HEK293 (cell line): ENCODE measurements at regions not wholly inside any gene's neighbourhood (a gene's known extent, or its start where the extent isn't known, plus 50 kb on each side); places are given as distances from the start of the nearest gene placed in this dataset.

Experiments
- CTCF ChIP-seq: fragments of 450-650 bp; formaldehyde crosslinking; IDR thresholded peaks from 2 replicates; pipeline ENCODE4 v1.5.1; 2016; ENCODE audit warnings: missing biosample characterization, missing genetic modification characterization
- GLI2 ChIP-seq: fragments of 450-650 bp; formaldehyde crosslinking; IDR thresholded peaks from 2 replicates; pipeline ENCODE4; 2017; ENCODE audit warnings: missing biosample characterization, missing genetic modification characterization, low read depth, borderline replicate concordance
- GLIS1 ChIP-seq: fragments of 450-650 bp; formaldehyde crosslinking; IDR thresholded peaks from 2 replicates; pipeline ENCODE4 v1.5.1; 2016; ENCODE audit warnings: missing biosample characterization, missing genetic modification characterization
- IKZF3 ChIP-seq: fragments of 450-650 bp; IDR thresholded peaks from 2 replicates; pipeline ENCODE4 v1.5.0; 2018; ENCODE audit warnings: missing biosample characterization, mild to moderate bottlenecking, missing genetic modification characterization, moderate library complexity
- KLF1 ChIP-seq: fragments of 450-650 bp; formaldehyde crosslinking; IDR thresholded peaks from 2 replicates; pipeline ENCODE4 v1.5.1; 2016; ENCODE audit warnings: missing biosample characterization, missing genetic modification characterization
- OVOL3 ChIP-seq: fragments of 450-650 bp; formaldehyde crosslinking; IDR thresholded peaks from 2 replicates; pipeline ENCODE4 v1.5.1; 2016; ENCODE audit warnings: missing biosample characterization, missing genetic modification characterization
- PRDM1 ChIP-seq: fragments of 450-650 bp; formaldehyde crosslinking; IDR thresholded peaks from 2 replicates; pipeline ENCODE4; 2016; ENCODE audit warnings: missing biosample characterization, missing genetic modification characterization
- PRDM2 ChIP-seq: fragments of 450-650 bp; formaldehyde crosslinking; IDR thresholded peaks from 2 replicates; pipeline ENCODE4 v1.5.1; 2016; ENCODE audit warnings: missing biosample characterization, missing genetic modification characterization, borderline replicate concordance
- SP3 ChIP-seq: fragments of 450-650 bp; formaldehyde crosslinking; IDR thresholded peaks from 2 replicates; pipeline ENCODE4 v1.5.1; 2016; ENCODE audit warnings: missing biosample characterization, missing genetic modification characterization
- TRIM28 ChIP-seq: IDR thresholded peaks from 2 replicates; pipeline ENCODE4 v1.6.1; 2011; ENCODE audit warnings: low read length, control low read depth, borderline replicate concordance
- WT1 ChIP-seq: fragments of 450-650 bp; formaldehyde crosslinking; IDR thresholded peaks from 2 replicates; pipeline ENCODE4 v1.5.1; 2016; ENCODE audit warnings: missing biosample characterization, missing genetic modification characterization
- ZBTB21 ChIP-seq: fragments of 450-650 bp; formaldehyde crosslinking; IDR thresholded peaks from 2 replicates; pipeline ENCODE4 v1.5.1; 2017; ENCODE audit warnings: missing biosample characterization, missing genetic modification characterization
- ZNF10 ChIP-seq: fragments of 450-650 bp; formaldehyde crosslinking; IDR thresholded peaks from 2 replicates; pipeline ENCODE4 v1.5.1; 2017; ENCODE audit warnings: missing biosample characterization, missing genetic modification characterization
- ZNF140 ChIP-seq: fragments of 450-650 bp; formaldehyde crosslinking; IDR thresholded peaks from 2 replicates; pipeline ENCODE4 v1.5.1; 2016; ENCODE audit warnings: missing biosample characterization, missing genetic modification characterization
- ZNF24 ChIP-seq: fragments of 450-650 bp; formaldehyde crosslinking; IDR thresholded peaks from 2 replicates; pipeline ENCODE4 v1.5.1; 2016; ENCODE audit warnings: missing biosample characterization, missing genetic modification characterization
- ZNF311 ChIP-seq: fragments of 450-650 bp; formaldehyde crosslinking; IDR thresholded peaks from 2 replicates; pipeline ENCODE4 v1.5.1; 2017; ENCODE audit warnings: missing biosample characterization, missing genetic modification characterization, borderline replicate concordance
- ZNF398 ChIP-seq: fragments of 450-650 bp; formaldehyde crosslinking; IDR thresholded peaks from 2 replicates; pipeline ENCODE4 v1.5.1; 2017; ENCODE audit warnings: missing biosample characterization, missing genetic modification characterization
- ZNF404 ChIP-seq: fragments of 450-650 bp; formaldehyde crosslinking; IDR thresholded peaks from 2 replicates; pipeline ENCODE4 v1.5.1; 2017; ENCODE audit warnings: missing biosample characterization, missing genetic modification characterization
- ZNF596 ChIP-seq: fragments of 450-650 bp; IDR thresholded peaks from 2 replicates; pipeline ENCODE4 v1.5.0; 2018; ENCODE audit warnings: missing biosample characterization, mild to moderate bottlenecking, missing genetic modification characterization, moderate library complexity
- ZNF837 ChIP-seq: fragments of 450-650 bp; formaldehyde crosslinking; IDR thresholded peaks from 2 replicates; pipeline ENCODE4 v1.5.1; 2016; ENCODE audit warnings: missing biosample characterization, missing genetic modification characterization
- ZNF843 ChIP-seq: fragments of 450-650 bp; formaldehyde crosslinking; IDR thresholded peaks from 2 replicates; pipeline ENCODE4 v1.5.1; 2016; ENCODE audit warnings: missing biosample characterization, missing genetic modification characterization
- ZSCAN23 ChIP-seq: fragments of 450-650 bp; formaldehyde crosslinking; IDR thresholded peaks from 2 replicates; pipeline ENCODE4 v1.5.1; 2016; ENCODE audit warnings: missing biosample characterization, missing genetic modification characterization
- TF ChIP-seq, protein P1 (sequence below): fragments of 450-650 bp; formaldehyde crosslinking; IDR thresholded peaks from 2 replicates; pipeline ENCODE4 v1.5.1; 2017; ENCODE audit warnings: missing biosample characterization, missing genetic modification characterization
- TF ChIP-seq, protein P2 (sequence below): fragments of 450-650 bp; formaldehyde crosslinking; IDR thresholded peaks from 2 replicates; pipeline ENCODE4 v1.5.1; 2016; ENCODE audit warnings: missing biosample characterization, missing genetic modification characterization
- TF ChIP-seq, protein P3 (sequence below): fragments of 450-650 bp; formaldehyde crosslinking; IDR thresholded peaks from 2 replicates; pipeline ENCODE4 v1.5.1; 2016; ENCODE audit warnings: missing biosample characterization, missing genetic modification characterization, borderline replicate concordance

DNA sequence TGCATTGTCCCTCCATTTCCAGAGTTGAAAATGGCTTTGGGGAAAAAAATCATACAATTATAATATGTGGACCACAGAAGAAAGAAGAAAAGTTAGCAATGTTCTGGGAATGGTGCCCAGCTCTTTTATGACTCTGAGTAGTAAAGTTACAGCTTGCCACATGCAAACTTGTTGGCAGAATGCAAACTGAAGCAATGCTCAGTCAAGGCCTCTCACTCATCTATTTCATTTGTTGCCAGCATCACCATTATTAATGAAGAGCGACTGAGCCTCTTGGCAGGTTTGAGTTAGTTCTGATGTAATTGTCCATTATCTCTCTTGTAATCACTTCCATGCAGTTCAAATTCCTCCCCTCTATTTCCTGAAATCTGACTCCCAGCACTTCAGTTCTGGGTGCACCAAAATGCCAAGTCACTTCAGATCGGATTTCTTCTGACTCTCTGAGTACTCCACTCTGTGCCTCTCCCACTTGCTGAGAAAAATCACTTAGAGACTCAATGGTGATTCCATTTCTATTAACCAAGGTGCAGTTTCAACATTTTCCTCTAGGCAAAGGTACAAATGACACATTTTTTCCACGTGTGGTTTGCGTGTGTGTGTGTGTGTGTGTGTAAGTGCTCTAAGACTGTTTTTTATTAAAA lies 154.4 kb upstream of the STMND1 start (continued):
- TF ChIP-seq WT1 (tag by site-specific recombination): peak; percentile 96
- peak; percentile 94 for TF ChIP-seq ZNF843 (tag by site-specific recombination)
- TF ChIP-seq GLI2 (tag by site-specific recombination): no peak
- TF ChIP-seq, protein P1, sequence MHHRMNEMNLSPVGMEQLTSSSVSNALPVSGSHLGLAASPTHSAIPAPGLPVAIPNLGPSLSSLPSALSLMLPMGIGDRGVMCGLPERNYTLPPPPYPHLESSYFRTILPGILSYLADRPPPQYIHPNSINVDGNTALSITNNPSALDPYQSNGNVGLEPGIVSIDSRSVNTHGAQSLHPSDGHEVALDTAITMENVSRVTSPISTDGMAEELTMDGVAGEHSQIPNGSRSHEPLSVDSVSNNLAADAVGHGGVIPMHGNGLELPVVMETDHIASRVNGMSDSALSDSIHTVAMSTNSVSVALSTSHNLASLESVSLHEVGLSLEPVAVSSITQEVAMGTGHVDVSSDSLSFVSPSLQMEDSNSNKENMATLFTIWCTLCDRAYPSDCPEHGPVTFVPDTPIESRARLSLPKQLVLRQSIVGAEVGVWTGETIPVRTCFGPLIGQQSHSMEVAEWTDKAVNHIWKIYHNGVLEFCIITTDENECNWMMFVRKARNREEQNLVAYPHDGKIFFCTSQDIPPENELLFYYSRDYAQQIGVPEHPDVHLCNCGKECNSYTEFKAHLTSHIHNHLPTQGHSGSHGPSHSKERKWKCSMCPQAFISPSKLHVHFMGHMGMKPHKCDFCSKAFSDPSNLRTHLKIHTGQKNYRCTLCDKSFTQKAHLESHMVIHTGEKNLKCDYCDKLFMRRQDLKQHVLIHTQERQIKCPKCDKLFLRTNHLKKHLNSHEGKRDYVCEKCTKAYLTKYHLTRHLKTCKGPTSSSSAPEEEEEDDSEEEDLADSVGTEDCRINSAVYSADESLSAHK: peak; percentile 78
- no peak for TF ChIP-seq CTCF (tag by site-specific recombination)
- TF ChIP-seq OVOL3 (tag by site-specific recombination): no peak; the same call in 1 of the 2 replicates
- TF ChIP-seq SP3 (tag by site-specific recombination): 0 out of 2 replicates have a peak, but pooled peaks have one; percentile 44
- TF ChIP-seq ZSCAN23: peak; percentile 82; the same call in 1 of the 2 replicates
- peak; percentile 51; the same call in 1 of the 2 replicates for TF ChIP-seq ZNF10 (tag by site-specific recombination)
- TF ChIP-seq TRIM28: peak; percentile 69; the same call in 1 of the 2 replicates
- no peak for TF ChIP-seq ZNF404 (tag by site-specific recombination)
- TF ChIP-seq GLIS1 (tag by site-specific recombination): peak; percentile 64
- peak; percentile 97 for TF ChIP-seq ZNF24 (tag by site-specific recombination)
- TF ChIP-seq ZNF398 (tag by site-specific recombination): peak; percentile 88
- TF ChIP-seq, protein P2, sequence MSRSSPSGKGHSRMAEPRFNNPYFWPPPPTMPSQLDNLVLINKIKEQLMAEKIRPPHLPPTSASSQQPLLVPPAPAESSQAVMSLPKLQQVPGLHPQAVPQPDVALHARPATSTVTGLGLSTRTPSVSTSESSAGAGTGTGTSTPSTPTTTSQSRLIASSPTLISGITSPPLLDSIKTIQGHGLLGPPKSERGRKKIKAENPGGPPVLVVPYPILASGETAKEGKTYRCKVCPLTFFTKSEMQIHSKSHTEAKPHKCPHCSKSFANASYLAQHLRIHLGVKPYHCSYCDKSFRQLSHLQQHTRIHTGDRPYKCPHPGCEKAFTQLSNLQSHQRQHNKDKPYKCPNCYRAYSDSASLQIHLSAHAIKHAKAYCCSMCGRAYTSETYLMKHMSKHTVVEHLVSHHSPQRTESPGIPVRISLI: 0 out of 2 replicates have a peak, but pooled peaks have one; percentile 56
- TF ChIP-seq PRDM2 (tag by site-specific recombination): no peak
- peak; percentile 59 for TF ChIP-seq PRDM1
- TF ChIP-seq ZBTB21 (tag by site-specific recombination): peak; percentile 88
- TF ChIP-seq ZNF837 (tag by site-specific recombination): peak; percentile 47; the same call in 1 of the 2 replicates
- TF ChIP-seq ZNF140 (tag by site-specific recombination): no peak
- TF ChIP-seq, protein P3, sequence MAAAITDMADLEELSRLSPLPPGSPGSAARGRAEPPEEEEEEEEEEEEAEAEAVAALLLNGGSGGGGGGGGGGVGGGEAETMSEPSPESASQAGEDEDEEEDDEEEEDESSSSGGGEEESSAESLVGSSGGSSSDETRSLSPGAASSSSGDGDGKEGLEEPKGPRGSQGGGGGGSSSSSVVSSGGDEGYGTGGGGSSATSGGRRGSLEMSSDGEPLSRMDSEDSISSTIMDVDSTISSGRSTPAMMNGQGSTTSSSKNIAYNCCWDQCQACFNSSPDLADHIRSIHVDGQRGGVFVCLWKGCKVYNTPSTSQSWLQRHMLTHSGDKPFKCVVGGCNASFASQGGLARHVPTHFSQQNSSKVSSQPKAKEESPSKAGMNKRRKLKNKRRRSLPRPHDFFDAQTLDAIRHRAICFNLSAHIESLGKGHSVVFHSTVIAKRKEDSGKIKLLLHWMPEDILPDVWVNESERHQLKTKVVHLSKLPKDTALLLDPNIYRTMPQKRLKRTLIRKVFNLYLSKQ (tag by site-specific recombination): no peak
- TF ChIP-seq ZNF596 (tag by site-specific recombination): peak; percentile 57; the same call in 1 of the 2 replicates
- peak; percentile 57; the same call in 1 of the 2 replicates for TF ChIP-seq ZNF311 (tag by site-specific recombination)
- peak; percentile 93 for TF ChIP-seq IKZF3 (tag by site-specific recombination)
- peak; percentile 54; the same call in 1 of the 2 replicates for TF ChIP-seq KLF1 (tag by site-specific recombination)
